T1000 (cell line): ENCODE measurements at regions not wholly inside any gene's neighbourhood (a gene's known extent, or its start where the extent isn't known, plus 50 kb on each side); places are given as distances from the start of the nearest gene placed in this dataset.
"Not testable (repeated sequence)": the region's sequence is repeated elsewhere in the genome, so short reads cannot be mapped to it uniquely, and the experiment has no call there.

ENCODE experiments used
- DNase-seq: peaks from one replicate; lab custom pipeline; 2025; ENCODE audit warnings: mixed read lengths; lab: John Stamatoyannopoulos, UW

DNA sequence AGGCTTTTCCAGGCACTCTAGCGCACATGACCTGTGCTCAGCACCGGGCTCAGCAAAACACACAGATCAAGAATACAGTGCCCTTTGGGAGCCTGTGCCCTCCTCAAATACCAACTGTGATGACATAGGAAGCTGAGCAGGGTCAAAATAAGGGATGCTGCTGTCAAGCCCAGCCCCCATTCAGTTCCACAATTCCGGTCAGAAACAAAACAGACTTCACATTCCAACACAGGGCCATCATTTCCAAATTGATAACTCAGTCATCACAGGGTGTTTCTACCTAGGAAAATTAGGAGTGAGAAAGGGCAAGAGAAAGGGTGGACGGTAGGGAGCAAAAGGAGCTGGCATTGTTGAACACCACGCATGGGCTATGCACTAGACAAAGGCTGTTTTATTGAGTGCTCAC is 158.4 kb upstream of the CCDC54 start:
- DNase-seq: no peak

GRCh38 chr3:107220538-107220937 is 156.7 kb upstream of the CCDC54 start:
- no peak for DNase-seq

GRCh38 chr3:107221856-107222255 is 155.4 kb upstream of the CCDC54 start:
- no peak for DNase-seq

GRCh38 chr3:107222907-107223306 is 154.3 kb upstream of the CCDC54 start:
- DNase-seq: no peak

DNA sequence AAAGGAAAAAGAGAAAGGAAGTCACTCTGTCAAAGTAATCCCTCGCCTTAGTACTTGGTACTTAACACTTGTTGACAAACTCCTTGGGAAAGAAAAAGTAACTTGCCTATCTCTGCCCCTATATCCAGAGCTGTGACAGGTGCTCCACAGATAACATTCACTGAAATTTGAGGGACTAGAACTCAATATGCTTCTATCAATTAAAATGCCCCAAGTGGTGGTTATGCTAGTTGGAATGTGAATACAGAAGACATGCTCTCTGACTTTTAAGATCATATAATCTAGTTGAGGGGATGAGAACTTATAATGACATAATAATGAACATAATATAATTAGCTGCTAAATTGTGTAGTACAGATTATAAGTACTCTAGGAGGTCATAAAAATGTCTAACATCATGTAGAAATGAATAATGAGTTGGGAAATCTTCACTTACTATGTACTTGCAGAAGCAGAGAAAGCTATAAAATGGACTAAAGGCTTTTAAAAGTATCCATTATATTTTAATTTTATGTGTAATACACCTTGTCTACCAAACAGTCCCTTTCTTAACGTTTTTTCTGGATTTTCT is 153.1 kb upstream of the CCDC54 start:
- DNase-seq: no peak

GRCh38 chr3:107227091-107227490 is 150.1 kb upstream of the CCDC54 start:
- no peak for DNase-seq

GRCh38 chr3:107233877-107234276 is 143.4 kb upstream of the CCDC54 start:
- not testable (repeated sequence) for DNase-seq

- DNase-seq: no peak
Measured at GRCh38 chr3:107235193-107235927, 141.9 kb upstream of the CCDC54 start.

DNA sequence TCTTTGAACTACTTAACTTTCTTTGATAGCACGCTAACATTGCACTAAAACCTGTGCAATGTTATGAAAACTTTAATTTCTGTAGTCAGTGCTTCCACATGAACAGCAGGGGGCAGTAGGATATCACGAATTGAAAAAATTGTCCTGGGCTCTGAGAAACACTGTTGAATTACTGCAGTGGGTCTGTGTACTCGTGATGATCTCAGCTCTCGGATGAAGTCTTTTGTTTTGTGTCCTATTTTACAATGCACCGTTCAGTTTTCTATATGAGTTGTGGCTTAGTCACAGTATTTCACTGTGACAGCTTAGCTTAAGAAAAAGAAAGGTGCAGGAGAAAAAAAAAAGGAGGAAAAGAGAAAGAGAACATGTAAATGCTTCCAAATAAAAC is 141.3 kb upstream of the CCDC54 start:
- peak; percentile 51 for DNase-seq

- DNase-seq: no peak
Measured at GRCh38 chr3:107236655-107237337, 140.4 kb upstream of the CCDC54 start.

- no peak for DNase-seq
Measured at GRCh38 chr3:107238787-107239186, 138.5 kb upstream of the CCDC54 start.

DNA sequence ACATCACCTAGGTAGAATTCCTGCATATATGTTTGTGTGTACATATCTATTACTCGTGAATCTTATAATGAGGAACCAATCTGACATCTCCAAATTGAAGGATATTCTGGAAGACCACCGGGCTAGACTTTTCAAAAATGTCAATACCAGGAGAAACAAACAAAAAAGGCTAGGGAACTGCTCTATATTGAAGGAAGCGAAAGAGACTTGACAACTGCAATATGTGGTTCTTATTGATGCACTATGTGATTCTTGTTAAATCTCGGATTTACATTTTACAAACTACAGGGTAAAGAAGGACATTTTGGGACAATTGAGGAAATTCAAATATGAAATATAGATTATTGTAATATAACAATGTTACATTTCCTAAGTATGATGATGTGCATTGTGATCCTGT is 137.5 kb upstream of the CCDC54 start:
- DNase-seq: no peak

- peak; percentile 74 for DNase-seq
Measured at GRCh38 chr3:107240183-107241091, 136.8 kb upstream of the CCDC54 start.

DNA sequence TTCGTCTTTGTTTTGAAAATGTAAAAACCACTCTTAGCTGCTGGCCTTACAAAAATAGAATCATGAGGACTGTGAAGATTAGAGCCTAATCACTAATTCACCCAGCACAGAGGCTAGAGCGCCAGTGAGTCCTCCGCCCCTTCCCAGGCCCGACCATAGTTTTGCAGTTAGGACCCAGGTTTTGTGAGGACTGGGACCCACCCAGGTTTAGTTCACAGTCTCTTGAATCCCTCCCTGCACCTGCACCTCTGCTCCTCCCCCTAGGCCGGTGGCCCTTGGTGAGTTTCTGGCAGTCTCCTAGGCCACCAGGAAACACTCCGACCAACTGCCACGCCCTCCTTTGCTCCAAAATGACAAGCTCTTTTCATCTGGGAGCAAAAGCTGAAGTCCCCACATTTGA is 136.0 kb upstream of the CCDC54 start:
- DNase-seq: no peak

DNA sequence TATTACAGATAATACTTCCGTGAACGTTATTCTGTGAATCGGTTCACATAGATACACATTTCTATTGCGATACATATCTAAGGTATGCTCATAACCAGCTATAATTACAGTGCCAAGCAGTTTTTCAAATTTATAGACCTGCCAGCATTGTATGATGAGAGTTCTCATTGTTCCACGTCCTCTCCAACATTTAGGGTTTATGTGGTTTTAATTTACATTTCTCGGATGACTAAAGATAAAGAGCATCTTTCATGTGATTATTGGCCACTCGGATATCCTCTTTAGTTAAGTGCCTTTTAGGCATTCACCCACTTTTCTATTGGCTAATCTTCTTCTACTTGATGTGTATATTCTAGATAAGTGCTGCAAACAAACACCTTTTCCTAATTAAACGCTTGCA is 134.7 kb upstream of the CCDC54 start:
- no peak for DNase-seq

- no peak for DNase-seq
Measured at GRCh38 chr3:107247116-107247515, 130.1 kb upstream of the CCDC54 start.

DNA sequence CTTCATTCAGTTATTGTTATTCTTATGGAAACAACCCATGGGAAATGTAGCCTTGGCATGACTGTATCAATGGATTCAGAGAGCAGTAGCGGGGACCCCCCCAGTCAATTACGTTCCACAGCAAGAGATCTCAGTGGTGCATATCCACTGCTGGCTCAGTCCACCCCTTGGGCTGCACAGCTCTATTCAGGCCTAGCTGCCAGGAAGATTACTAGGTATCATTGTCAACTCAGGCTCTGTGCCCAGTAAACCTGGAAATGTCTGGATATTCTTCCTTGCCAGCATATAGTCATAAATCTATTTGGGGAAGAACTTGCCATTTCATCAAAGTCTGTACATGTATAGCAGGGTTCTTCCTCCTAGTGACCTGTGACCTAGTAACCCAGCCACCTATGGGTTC is 128.1 kb upstream of the CCDC54 start:
- no peak for DNase-seq

DNA sequence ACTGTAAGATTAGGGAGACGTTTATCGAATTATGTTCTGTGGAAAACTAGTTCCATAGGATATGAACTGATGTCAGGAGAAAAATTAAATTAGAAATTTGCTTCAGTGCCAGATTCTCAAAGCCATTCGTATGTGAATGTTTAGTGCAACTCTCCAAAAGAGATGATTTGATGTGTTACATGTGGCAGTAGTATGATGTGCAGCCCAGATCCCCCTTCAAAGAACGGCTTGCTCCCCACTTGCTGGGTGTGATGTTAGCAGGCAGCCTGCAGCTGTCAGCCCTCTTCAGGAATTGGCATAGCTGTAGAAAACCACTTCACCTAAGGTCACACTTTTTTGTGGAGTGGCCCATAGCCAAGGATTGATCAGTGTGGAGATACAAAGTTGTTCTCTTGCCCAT is 127.0 kb upstream of the CCDC54 start:
- no peak for DNase-seq

DNA sequence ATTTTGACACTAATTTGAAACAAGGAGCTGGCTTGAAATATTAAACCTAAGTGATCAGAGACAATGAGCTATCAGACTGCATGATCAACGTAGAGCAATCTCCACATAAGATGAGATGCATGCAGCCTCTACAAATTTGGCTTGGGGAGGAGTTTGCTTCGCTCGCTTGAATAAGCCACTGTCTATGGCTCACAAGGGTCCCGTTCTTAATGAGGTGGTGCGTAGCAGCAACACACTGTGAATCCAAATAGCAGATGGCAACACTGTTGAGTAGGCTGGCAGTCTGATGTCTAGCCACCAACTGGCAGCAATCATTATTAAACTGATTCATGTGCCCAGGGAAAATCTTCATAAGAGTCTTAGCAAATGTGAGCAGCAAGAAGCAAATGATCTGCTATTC is 125.4 kb upstream of the CCDC54 start:
- no peak for DNase-seq

GRCh38 chr3:107256963-107257362 is 120.3 kb upstream of the CCDC54 start:
- DNase-seq: no peak

GRCh38 chr3:107258300-107258699 is 118.9 kb upstream of the CCDC54 start:
- DNase-seq: no peak

DNA sequence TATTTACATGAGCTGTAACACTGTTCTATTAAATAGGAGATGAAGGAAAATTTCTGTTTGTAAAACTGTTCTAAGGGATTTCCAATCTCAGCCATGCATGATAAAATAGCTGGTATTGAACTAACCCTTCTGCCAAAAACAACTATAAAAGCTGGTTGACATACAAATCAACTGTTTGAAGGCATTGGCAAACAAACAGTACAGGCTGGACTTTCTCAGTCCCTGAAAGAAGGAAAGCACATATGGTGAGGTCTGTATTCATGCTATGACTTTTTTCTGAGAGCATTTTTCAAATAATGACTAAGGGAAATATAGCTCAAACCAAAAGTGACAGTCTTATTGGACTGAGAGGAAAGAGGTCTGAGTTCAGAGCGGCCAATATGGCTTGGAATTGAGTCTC is 117.0 kb upstream of the CCDC54 start:
- DNase-seq: no peak
